Mucosa of descending colon (tissue), 3 donors: ENCODE measurements at regions not wholly inside any gene's neighbourhood (a gene's known extent, or its start where the extent isn't known, plus 50 kb on each side); places are given as distances from the start of the nearest gene placed in this dataset.

Source experiments
- ATAC-seq: fragments of 200-7000 bp; cut with Tn5 transposase; one replicate; pipeline ENCODE4 v1.9.1; 2020; ENCODE audit warnings: mild to moderate bottlenecking, moderate library complexity
- DNase-seq, 3 donors: peaks; one replicate each; pipeline ENCODE4 v3.0.0-alpha.2; 2020
- H3K36me3 ChIP-seq: fragments of 200-600 bp; one replicate; pipeline ENCODE4 v1.8.0; 2021; ENCODE audit warnings: low read depth, mild to moderate bottlenecking
- H3K4me1 ChIP-seq: fragments of 200-600 bp; one replicate; pipeline ENCODE4 v1.8.0; 2021; ENCODE audit warnings: low read depth, mild to moderate bottlenecking
- H3K4me3 ChIP-seq: fragments of 200-600 bp; one replicate; pipeline ENCODE4 v1.8.0; 2021; ENCODE audit warnings: mild to moderate bottlenecking
- H3K9me3 ChIP-seq: fragments of 200-600 bp; one replicate; pipeline ENCODE4 v1.8.0; 2021; ENCODE audit warnings: mild to moderate bottlenecking
- intact Hi-C, 2 donors: fragments of 100-400 bp; cut with DNase I in 1 of 2; cut with micrococcal nuclease in 1 of 2; formaldehyde crosslinking; loops; one replicate each; pipeline versions ENCODE4 v1.11.0 to v1.11.1; 2022; cut with DNase I, micrococcal nuclease
- TF ChIP-seq, protein P1 (sequence below): fragments of 200-600 bp; IDR thresholded peaks from one replicate; pipeline ENCODE4 v1.8.0; 2022; ENCODE audit warnings: antibody characterized with exemption, mild to moderate bottlenecking
- donor health status: DM: no; HTN: no; CAD: no; lungs with moderate emphysema.
- donor health status: DM: no; HTN: no; CAD: no.
- donor health status: DM: no; HTN: yes; CAD: no.

GRCh38 chr5:141785135-141785534, 93.1 kb downstream of the PCDH1 start:
- DNase-seq (peak; percentile 50 to 56 (median 54)), ATAC-seq (peak; percentile 79)
- Histone ChIP-seq H3K4me1 (no peaks in the 10 kb centered on the region), H3K4me3 (no peak overlapping the region), H3K36me3 (no peaks in the 10 kb centered on the region), H3K9me3 (no peaks in the 10 kb centered on the region)
- TF ChIP-seq, protein P1, sequence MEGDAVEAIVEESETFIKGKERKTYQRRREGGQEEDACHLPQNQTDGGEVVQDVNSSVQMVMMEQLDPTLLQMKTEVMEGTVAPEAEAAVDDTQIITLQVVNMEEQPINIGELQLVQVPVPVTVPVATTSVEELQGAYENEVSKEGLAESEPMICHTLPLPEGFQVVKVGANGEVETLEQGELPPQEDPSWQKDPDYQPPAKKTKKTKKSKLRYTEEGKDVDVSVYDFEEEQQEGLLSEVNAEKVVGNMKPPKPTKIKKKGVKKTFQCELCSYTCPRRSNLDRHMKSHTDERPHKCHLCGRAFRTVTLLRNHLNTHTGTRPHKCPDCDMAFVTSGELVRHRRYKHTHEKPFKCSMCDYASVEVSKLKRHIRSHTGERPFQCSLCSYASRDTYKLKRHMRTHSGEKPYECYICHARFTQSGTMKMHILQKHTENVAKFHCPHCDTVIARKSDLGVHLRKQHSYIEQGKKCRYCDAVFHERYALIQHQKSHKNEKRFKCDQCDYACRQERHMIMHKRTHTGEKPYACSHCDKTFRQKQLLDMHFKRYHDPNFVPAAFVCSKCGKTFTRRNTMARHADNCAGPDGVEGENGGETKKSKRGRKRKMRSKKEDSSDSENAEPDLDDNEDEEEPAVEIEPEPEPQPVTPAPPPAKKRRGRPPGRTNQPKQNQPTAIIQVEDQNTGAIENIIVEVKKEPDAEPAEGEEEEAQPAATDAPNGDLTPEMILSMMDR, result no peak
- intact Hi-C loops, result no loop called here

DNA sequence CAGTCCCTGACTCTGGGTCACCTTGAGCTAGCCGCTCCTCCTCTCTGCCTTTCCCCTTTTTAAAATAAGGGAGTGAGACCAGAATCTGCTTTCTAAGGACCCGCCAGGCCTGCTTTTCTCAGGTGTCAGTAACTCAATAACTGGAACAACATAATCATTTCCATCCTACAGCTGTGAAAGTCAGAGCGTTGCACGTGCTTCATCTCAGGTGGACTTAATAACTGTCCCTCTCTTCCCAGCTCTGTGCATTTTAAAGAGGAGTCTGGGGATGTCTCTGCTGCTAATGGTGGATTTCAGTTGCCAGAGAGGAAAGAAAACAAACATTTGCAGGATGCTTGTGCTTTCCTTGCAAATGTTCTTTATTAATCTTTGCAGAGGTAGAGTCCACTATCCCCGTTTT, 93.7 kb downstream of the PCDH1 start:
- Histone ChIP-seq H3K9me3 (no peaks in the 10 kb centered on the region), H3K4me1 (no peaks in the 10 kb centered on the region), H3K4me3 (no peak overlapping the region), H3K36me3 (no peaks in the 10 kb centered on the region)
- DNase-seq, result no peak
- intact Hi-C loops, result no loop called here
- ATAC-seq, result no peak
- TF ChIP-seq, protein P1, result no peak

- intact Hi-C loops, result no loop called here
Measured at GRCh38 chr5:141783947-141784296, 94.3 kb downstream of the PCDH1 start.

GRCh38 chr5:141783005-141783946, 94.9 kb downstream of the PCDH1 start:
- intact Hi-C loops, result no loop called here
- Histone ChIP-seq H3K4me3 (no peak overlapping the region), H3K36me3 (no peaks in the 10 kb centered on the region), H3K4me1 (no peaks in the 10 kb centered on the region), H3K9me3 (no peaks in the 10 kb centered on the region)
- DNase-seq (peak in 1 of 3 donors; percentile 9), ATAC-seq (no peak)
- TF ChIP-seq, protein P1, result no peak

More at GRCh38 chr5:141783947-141784296, 94.3 kb downstream of the PCDH1 start:
- H3K36me3 ChIP-seq, result no peaks in the 10 kb centered on the region
- TF ChIP-seq, protein P1, result no peak
- no peaks in the 10 kb centered on the region for H3K4me1 ChIP-seq
- H3K9me3 ChIP-seq, result no peaks in the 10 kb centered on the region
- H3K4me3 ChIP-seq, result no peak overlapping the region
- ATAC-seq (no peak), DNase-seq (no peak)

GRCh38 chr5:141781910-141782309, 96.3 kb downstream of the PCDH1 start:
- Histone ChIP-seq H3K4me3 (no peak overlapping the region), H3K36me3 (no peaks in the 10 kb centered on the region), H3K9me3 (no peaks in the 10 kb centered on the region), H3K4me1 (no peaks in the 10 kb centered on the region)
- TF ChIP-seq, protein P1, result no peak
- ATAC-seq, result no peak
- intact Hi-C loops, result no loop called here
- no peak for DNase-seq
